ENCODE measurements at regions not wholly inside any gene's neighbourhood (a gene's known extent, or its start where the extent isn't known, plus 50 kb on each side); places are given as distances from the start of the nearest gene placed in this dataset.

GRCh38 chr2:216320852-216321251 is 51.4 kb downstream of the MARCHF4 start:
- H3K27ac ChIP-seq = no peak overlapping the region
- no peak for TF ChIP-seq ZFX (IDR thresholded peaks at IDR 0.05)
- TF ChIP-seq, protein P1, sequence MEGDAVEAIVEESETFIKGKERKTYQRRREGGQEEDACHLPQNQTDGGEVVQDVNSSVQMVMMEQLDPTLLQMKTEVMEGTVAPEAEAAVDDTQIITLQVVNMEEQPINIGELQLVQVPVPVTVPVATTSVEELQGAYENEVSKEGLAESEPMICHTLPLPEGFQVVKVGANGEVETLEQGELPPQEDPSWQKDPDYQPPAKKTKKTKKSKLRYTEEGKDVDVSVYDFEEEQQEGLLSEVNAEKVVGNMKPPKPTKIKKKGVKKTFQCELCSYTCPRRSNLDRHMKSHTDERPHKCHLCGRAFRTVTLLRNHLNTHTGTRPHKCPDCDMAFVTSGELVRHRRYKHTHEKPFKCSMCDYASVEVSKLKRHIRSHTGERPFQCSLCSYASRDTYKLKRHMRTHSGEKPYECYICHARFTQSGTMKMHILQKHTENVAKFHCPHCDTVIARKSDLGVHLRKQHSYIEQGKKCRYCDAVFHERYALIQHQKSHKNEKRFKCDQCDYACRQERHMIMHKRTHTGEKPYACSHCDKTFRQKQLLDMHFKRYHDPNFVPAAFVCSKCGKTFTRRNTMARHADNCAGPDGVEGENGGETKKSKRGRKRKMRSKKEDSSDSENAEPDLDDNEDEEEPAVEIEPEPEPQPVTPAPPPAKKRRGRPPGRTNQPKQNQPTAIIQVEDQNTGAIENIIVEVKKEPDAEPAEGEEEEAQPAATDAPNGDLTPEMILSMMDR (conservative IDR thresholded peaks at IDR 0.05) = no peak

- no peak overlapping the region for H3K27ac ChIP-seq
- TF ChIP-seq, protein P1 (conservative IDR thresholded peaks at IDR 0.05) = no peak
- no peak for TF ChIP-seq ZFX (IDR thresholded peaks at IDR 0.05)
Measured at GRCh38 chr2:216319771-216320170, 52.5 kb downstream of the MARCHF4 start.

DNA sequence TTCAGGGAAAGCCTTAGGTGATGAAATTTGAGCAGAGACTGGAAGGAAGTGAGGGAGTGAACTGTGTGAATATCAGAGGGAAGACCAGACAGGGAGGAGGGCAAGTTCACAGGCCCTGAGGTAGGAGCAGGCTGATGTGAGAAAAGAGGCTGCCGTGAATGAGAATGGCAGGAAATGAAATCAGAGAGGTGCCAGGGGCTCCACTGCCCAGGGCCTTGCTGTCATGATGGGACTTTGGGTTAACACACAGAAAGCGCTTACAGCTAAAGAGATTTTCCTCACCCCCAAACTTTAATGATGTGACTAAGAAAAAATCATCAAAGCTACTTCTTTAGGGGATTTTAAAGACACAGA is 53.8 kb downstream of the MARCHF4 start:
- no peak overlapping the region for H3K27ac ChIP-seq

GRCh38 chr2:216317831-216318520 is 54.3 kb downstream of the MARCHF4 start:
- no peak for TF ChIP-seq ZFX (IDR thresholded peaks at IDR 0.05)
- TF ChIP-seq, protein P1 (conservative IDR thresholded peaks at IDR 0.05) = no peak
- no peak overlapping the region for H3K27ac ChIP-seq

More for the DNA sequence above, 53.8 kb downstream of the MARCHF4 start:
- no peak for TF ChIP-seq ZFX (IDR thresholded peaks at IDR 0.05)
- TF ChIP-seq, protein P1 (conservative IDR thresholded peaks at IDR 0.05) = no peak

GRCh38 chr2:216316743-216317142 is 55.5 kb downstream of the MARCHF4 start:
- H3K27ac ChIP-seq = no peak overlapping the region
- TF ChIP-seq ZFX (IDR thresholded peaks at IDR 0.05) = no peak
- TF ChIP-seq, protein P1 (conservative IDR thresholded peaks at IDR 0.05) = no peak

GRCh38 chr2:216315802-216316603 is 56.3 kb downstream of the MARCHF4 start:
- no peak overlapping the region for H3K27ac ChIP-seq
- TF ChIP-seq ZFX (IDR thresholded peaks at IDR 0.05) = no peak
- TF ChIP-seq, protein P1 (conservative IDR thresholded peaks at IDR 0.05) = no peak

DNA sequence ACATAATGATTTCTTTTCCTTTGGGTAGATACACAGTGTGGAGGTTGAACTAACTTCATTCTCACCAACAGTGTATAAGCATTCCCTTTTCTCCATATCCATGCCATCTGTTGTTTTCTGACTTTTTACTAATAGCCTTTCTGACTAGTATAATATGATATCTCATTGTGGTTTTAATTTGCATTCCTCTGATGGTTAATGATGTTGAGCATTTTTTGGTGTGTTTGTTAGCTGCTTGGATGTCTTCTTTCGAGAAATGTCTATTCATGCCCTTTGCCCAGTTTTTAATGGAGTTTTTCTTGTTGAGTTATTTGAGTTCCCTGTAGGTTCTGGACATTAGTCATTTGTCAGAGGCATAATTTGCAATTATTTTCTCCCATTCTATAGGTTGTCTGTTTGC is 59.8 kb downstream of the MARCHF4 start:
- H3K27ac ChIP-seq = no peak overlapping the region
- TF ChIP-seq, protein P1 (conservative IDR thresholded peaks at IDR 0.05) = no peak
- no peak for TF ChIP-seq ZFX (IDR thresholded peaks at IDR 0.05)
